ENCODE measurements at regions not wholly inside any gene's neighbourhood (a gene's known extent, or its start where the extent isn't known, plus 50 kb on each side); places are given as distances from the start of the nearest gene placed in this dataset.

DNA sequence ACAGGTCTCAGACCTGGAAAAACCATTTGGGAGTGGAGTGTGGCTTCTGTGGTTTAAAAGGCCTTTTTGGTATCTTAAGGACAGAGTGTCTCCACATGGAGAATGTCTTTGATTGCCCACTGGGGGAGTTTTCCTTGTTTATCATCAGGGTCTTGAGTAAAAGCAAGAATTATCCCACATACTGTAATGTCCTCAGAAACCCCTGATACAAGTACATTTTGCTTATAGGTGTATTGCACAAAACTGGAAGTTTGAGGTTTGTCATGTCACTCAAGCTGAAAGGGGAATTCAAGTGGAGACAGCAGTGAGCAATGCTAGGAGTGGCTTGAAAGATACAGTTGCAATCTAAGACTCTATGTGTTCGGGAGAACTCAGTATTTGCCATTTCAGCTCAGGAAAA is 62.7 kb upstream of the GRAMD2B start:
- no peak for DNase-seq

DNA sequence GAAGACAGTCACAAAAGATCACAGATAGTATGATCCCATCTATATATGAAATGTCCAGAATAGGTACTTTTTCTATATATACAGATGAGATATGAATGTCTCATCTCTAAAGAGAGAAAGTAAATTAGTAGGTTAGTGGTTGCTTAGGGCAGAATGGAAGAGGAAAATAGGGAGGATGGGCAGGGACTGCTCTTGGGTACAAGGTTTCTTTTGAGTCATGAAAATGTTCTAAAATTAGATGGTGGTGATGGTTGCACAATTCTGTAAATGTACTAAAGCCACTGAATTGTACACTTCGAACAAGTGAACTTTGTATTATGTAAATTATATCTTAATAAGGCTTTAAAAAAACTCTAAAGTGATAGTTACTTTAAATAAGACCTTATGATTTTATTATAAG is 59.6 kb upstream of the GRAMD2B start:
- no peak for DNase-seq

GRCh38 chr5:126364206-126364902 is 58.9 kb upstream of the GRAMD2B start:
- no peak for DNase-seq

DNA sequence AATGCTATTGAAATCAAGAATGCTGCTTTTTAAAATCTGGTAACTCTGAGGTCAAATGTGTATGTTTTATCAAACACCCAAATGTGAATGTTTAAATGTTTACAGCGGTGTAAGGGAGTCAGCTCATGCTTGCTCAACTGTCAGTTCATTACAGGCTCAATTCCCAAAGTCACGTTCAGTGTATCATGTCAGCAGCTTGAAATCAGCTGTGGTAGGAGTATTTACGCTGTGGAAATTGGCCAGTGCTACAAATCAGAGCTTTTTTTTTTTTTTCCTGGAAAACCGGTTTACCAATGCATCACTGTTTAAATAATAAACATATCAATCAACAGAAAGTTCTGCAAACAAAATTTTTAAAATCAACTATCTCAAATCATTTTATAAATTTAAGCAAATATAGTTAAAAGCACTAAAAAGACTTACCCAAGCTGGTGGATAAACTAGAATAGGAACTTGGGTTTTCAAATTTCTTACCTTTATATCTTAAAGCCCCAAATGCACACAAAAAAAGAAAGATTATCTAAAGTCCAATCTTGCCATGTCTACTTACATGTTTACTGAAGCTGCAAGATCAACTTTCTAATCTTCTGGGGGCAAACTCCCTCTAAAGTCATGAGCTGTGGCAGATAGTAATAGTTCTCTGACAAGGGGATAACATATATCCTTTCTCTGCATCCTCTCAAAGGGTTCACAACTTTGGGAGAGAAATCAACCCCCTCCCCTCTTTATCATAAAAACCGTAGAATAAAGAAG is 57.6 kb upstream of the GRAMD2B start:
- peak; percentile 67 to 73 for DNase-seq

DNA sequence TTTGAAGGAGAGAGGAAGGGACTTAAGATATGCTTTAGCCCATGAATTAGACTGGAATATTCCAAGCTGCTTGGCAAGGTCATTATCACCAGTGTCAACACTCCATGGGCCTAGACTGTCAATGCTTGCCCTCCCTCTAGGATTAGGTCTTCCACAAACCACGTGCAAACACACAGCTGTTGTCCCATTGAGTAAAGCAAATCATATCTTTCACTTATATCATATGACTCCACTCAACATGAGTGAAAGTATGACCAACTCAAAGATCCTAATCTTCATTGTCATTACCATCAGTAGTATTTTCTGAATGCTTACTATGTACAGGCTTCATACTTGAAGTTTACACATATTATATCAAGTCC is 57.0 kb upstream of the GRAMD2B start:
- no peak for DNase-seq

- DNase-seq = no peak
Observed at GRCh38 chr5:126368239-126368812, 54.9 kb upstream of the GRAMD2B start.

GRCh38 chr5:126369083-126369482 is 54.1 kb upstream of the GRAMD2B start:
- DNase-seq = no peak

DNA sequence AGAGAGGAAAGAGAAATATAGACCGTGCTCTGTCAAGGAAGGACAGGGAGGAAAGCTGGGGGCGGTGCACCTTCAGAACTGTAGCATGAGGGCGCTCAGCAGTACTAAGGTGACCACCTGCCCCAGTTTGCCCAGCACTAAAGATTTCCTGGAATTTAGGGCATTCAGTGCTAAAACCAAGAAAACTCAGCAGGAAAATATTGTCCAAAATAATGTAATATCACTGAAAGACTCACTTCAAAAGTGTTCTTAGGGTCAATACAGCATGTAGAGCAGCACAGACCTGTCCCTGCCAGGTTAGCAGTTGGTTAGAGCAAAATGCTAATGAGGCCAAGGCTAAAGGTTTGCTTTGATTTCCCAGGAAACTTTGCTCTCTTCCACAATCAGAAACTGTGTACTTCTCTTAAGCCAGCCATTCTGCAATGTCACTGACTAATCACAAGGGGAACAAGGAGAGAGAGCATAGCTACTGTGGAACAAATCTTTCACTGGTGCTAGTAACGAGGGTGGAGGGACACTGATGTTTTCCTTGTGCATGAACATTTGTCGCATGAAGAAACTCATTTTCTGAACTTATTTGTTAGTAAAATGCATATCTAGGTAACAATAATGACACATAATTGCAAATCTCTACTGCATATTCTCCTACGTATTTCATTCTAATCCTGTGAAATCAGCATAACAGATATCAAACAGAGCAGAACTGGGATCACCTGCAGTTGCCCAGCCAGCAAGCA is 53.0 kb upstream of the GRAMD2B start:
- DNase-seq = no peak

GRCh38 chr5:126370796-126371718 is 52.2 kb upstream of the GRAMD2B start:
- no peak for DNase-seq

DNA sequence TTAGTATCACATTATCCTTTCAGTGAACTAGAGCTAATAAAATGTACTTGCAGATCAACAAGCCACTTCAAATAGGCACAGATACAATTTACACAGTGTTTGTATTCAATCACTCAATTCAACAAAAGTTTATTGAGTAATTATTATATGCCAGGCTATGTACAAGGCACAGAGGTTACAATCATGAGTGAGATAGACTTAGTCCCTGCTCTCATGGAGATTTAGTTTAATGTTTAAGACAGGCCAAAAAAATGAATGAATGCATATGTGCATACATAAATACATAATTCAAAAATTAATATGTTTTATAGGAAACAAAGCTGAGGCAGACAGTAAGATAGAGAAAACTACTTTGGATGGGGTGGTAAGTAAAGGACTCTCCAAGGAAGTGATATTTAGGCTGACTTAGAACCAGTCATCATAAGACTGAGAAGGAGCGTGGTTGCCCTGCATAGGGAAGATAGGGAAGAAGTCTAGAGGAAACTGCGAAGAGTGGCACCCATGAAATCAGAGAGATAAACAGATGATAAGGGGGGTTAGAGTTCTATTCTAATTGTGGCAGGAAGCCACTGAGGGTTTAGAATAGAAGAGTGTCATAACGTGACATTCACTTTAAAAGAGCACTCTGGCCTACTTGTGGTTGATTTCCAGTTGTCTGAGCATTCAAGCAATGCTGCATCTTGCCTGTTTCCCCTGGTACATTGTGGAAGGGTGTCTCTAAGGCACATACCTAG is 49.7 kb upstream of the GRAMD2B start:
- DNase-seq = no peak

Data from right lung (tissue), 2 donors.